DMS153 treated with DMSO at 0.1 percent for 48 hours (cell line): ENCODE measurements at regions not wholly inside any gene's neighbourhood (a gene's known extent, or its start where the extent isn't known, plus 50 kb on each side); places are given as distances from the start of the nearest gene placed in this dataset.

Experiments
- DNase-seq: peaks from one replicate; lab custom pipeline; 2025; ENCODE audit not compliant: unreplicated experiment; lab: John Stamatoyannopoulos, UW

GRCh38 chr4:182144626-182145333 lies 98.4 kb upstream of the TENM3 start:
- DNase-seq = no peak

- peak; percentile 43 for DNase-seq
Measured at GRCh38 chr4:182145334-182145905, 97.8 kb upstream of the TENM3 start.

GRCh38 chr4:182147391-182147790 lies 95.8 kb upstream of the TENM3 start:
- no peak for DNase-seq

GRCh38 chr4:182150645-182151044 lies 92.6 kb upstream of the TENM3 start:
- DNase-seq = no peak

- no peak for DNase-seq
Measured at GRCh38 chr4:182155806-182156205, 87.4 kb upstream of the TENM3 start.

- DNase-seq = no peak
Measured at GRCh38 chr4:182163180-182163579, 80.0 kb upstream of the TENM3 start.

- DNase-seq = no peak
Measured at GRCh38 chr4:182169572-182169971, 73.6 kb upstream of the TENM3 start.

GRCh38 chr4:182169987-182170386 lies 73.2 kb upstream of the TENM3 start:
- no peak for DNase-seq

- no peak for DNase-seq
Measured at GRCh38 chr4:182170417-182170935, 72.7 kb upstream of the TENM3 start.

- peak; percentile 40 for DNase-seq
Measured at GRCh38 chr4:182174979-182175378, 68.2 kb upstream of the TENM3 start.

- no peak for DNase-seq
Measured at GRCh38 chr4:182175788-182176519, 67.2 kb upstream of the TENM3 start.

GRCh38 chr4:182177166-182177565 lies 66.0 kb upstream of the TENM3 start:
- DNase-seq = no peak

- no peak for DNase-seq
Measured at GRCh38 chr4:182179105-182179504, 64.1 kb upstream of the TENM3 start.

GRCh38 chr4:182179751-182180150 lies 63.5 kb upstream of the TENM3 start:
- DNase-seq = no peak

GRCh38 chr4:182185491-182185890 lies 57.7 kb upstream of the TENM3 start:
- DNase-seq = no peak

GRCh38 chr4:182187674-182188073 lies 55.5 kb upstream of the TENM3 start:
- no peak for DNase-seq

GRCh38 chr4:182188622-182189021 lies 54.6 kb upstream of the TENM3 start:
- no peak for DNase-seq

- DNase-seq = no peak
Measured at GRCh38 chr4:182189103-182189878, 53.9 kb upstream of the TENM3 start.

GRCh38 chr4:182190306-182190705 lies 52.9 kb upstream of the TENM3 start:
- DNase-seq = no peak

GRCh38 chr4:182192511-182193181 lies 50.6 kb upstream of the TENM3 start:
- no peak for DNase-seq

GRCh38 chr4:182193311-182193710 lies 49.9 kb upstream of the TENM3 start:
- no peak for DNase-seq
